MM.1S (cell line): ENCODE measurements at regions not wholly inside any gene's neighbourhood (a gene's known extent, or its start where the extent isn't known, plus 50 kb on each side); places are given as distances from the start of the nearest gene placed in this dataset.

Experiments
- EZH2 ChIP-seq: fragments of 300-600 bp; sonication (generic); optimal IDR thresholded peaks from 2 replicates; pipeline ENCODE3; 2017; ENCODE audit warnings: low read depth, mild to moderate bottlenecking, antibody characterized with exemption, low read length, mixed read lengths
- EZH2phosphoT487 ChIP-seq: fragments of 300-600 bp; sonication (generic); IDR thresholded peaks from 2 replicates; pipeline ENCODE4 v1.6.1; 2018; ENCODE audit warnings: antibody characterized with exemption, low read length
- TF ChIP-seq, protein P1 (sequence below): fragments of 300-600 bp; sonication (generic); IDR thresholded peaks from 2 replicates; pipeline ENCODE4 v1.5.1; 2016; ENCODE audit warnings: antibody characterized with exemption, low read length, mixed read lengths

GRCh38 chr14:89603938-89604480 is 187.0 kb upstream of the FOXN3 start:
- TF ChIP-seq, protein P1, sequence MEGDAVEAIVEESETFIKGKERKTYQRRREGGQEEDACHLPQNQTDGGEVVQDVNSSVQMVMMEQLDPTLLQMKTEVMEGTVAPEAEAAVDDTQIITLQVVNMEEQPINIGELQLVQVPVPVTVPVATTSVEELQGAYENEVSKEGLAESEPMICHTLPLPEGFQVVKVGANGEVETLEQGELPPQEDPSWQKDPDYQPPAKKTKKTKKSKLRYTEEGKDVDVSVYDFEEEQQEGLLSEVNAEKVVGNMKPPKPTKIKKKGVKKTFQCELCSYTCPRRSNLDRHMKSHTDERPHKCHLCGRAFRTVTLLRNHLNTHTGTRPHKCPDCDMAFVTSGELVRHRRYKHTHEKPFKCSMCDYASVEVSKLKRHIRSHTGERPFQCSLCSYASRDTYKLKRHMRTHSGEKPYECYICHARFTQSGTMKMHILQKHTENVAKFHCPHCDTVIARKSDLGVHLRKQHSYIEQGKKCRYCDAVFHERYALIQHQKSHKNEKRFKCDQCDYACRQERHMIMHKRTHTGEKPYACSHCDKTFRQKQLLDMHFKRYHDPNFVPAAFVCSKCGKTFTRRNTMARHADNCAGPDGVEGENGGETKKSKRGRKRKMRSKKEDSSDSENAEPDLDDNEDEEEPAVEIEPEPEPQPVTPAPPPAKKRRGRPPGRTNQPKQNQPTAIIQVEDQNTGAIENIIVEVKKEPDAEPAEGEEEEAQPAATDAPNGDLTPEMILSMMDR: no peak
- TF ChIP-seq EZH2phosphoT487 (no peak), EZH2 (no peak)
